ENCODE measurements at regions not wholly inside any gene's neighbourhood (a gene's known extent, or its start where the extent isn't known, plus 50 kb on each side); places are given as distances from the start of the nearest gene placed in this dataset.

DNA sequence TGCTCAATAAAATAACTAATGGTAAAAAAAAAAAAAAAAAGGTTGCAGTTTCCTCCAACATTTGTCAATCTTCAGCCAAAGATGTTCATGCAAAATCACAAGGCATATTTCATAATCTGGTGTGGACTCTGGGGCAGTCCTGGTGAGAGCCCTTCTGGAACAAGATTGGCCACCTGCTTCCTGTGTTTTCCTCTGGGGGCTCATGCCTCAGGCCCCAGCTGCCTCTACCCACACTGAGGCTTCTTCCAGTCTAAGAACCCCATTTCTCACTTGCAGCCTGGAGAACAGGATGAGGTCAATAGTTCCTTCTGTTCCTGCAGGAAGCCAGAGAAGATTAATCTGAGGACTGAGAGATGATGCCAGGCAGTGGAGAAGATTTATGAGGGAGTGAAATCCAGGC is 492.6 kb upstream of the BRINP1 start:
- H3K4me3 ChIP-seq (ENCODE audit: low read depth, low read length), result no peak overlapping the region
- TF ChIP-seq, protein P1, sequence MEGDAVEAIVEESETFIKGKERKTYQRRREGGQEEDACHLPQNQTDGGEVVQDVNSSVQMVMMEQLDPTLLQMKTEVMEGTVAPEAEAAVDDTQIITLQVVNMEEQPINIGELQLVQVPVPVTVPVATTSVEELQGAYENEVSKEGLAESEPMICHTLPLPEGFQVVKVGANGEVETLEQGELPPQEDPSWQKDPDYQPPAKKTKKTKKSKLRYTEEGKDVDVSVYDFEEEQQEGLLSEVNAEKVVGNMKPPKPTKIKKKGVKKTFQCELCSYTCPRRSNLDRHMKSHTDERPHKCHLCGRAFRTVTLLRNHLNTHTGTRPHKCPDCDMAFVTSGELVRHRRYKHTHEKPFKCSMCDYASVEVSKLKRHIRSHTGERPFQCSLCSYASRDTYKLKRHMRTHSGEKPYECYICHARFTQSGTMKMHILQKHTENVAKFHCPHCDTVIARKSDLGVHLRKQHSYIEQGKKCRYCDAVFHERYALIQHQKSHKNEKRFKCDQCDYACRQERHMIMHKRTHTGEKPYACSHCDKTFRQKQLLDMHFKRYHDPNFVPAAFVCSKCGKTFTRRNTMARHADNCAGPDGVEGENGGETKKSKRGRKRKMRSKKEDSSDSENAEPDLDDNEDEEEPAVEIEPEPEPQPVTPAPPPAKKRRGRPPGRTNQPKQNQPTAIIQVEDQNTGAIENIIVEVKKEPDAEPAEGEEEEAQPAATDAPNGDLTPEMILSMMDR (IDR thresholded peaks at IDR 0.05; ENCODE audit: insufficient read depth, low read depth, low read length, missing control alignments), result no peak
- no peak for DNase-seq (ENCODE audit: low read depth)

DNA sequence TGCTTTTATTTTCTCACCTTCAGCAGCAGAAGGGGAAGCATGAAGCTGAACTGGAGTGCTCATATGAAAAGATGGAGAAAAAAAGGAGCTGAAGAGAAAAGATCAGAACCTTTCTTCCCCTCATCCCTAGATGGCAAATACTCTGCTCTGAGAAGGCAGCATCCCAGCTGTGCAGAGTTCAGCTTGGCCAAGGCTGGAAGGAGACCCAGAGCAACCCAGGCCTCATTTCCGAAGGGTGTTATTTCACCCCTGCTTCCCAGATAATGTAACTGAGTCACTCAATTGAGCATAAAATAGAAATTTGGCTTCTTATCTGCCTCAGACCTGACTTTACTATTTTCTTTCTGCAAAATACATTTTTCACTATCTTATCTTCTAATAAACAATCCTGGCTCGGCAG is 489.9 kb upstream of the BRINP1 start:
- no peak for DNase-seq (ENCODE audit: low read depth)
- TF ChIP-seq, protein P1 (IDR thresholded peaks at IDR 0.05; ENCODE audit: insufficient read depth, low read depth, low read length, missing control alignments), result no peak
- no peak overlapping the region for H3K4me3 ChIP-seq (ENCODE audit: low read depth, low read length)

DNA sequence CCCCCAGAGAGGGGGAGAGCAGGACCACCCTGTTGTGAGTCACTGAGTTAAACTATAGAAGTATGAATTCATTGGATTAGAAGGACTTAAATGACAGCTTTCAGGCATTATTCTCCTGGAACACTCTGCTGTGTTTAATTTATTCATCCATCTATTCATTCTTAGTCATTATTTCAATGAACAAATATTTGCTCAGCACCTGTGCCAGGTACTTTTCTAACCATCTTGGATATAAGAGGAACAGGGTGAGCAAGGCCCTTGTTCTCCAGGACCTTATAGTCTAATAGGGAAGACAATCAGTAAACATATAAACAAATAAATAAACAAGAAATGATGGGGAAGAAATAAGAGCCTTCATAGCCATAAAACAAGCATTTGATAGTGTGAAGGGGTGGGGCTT is 483.9 kb upstream of the BRINP1 start:
- TF ChIP-seq, protein P1 (IDR thresholded peaks at IDR 0.05; ENCODE audit: insufficient read depth, low read depth, low read length, missing control alignments), result no peak
- H3K4me3 ChIP-seq (ENCODE audit: low read depth, low read length), result no peak overlapping the region
- no peak for DNase-seq (ENCODE audit: low read depth)

DNA sequence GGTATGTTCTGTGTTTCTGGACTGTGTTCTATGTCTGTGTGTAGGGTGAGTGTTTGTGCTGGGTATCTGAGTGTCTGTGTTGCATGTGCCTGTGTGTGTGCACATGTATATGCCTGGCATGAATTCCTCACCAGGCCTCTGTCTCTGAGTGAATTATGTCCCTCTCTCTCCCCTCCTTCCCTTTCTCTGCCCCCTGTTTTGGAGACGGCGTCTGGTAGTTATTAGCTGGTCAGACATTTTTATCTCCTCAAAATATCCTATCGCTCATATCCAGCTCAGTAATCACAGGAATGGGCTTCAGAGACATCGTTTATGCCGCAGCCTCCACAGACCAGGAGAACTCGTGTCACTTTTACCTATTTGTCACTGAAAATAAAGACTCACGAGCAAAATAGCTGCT is 483.2 kb upstream of the BRINP1 start:
- no peak overlapping the region for H3K4me3 ChIP-seq (ENCODE audit: low read depth, low read length)
- TF ChIP-seq, protein P1 (IDR thresholded peaks at IDR 0.05; ENCODE audit: insufficient read depth, low read depth, low read length, missing control alignments), result no peak
- no peak for DNase-seq (ENCODE audit: low read depth)

DNA sequence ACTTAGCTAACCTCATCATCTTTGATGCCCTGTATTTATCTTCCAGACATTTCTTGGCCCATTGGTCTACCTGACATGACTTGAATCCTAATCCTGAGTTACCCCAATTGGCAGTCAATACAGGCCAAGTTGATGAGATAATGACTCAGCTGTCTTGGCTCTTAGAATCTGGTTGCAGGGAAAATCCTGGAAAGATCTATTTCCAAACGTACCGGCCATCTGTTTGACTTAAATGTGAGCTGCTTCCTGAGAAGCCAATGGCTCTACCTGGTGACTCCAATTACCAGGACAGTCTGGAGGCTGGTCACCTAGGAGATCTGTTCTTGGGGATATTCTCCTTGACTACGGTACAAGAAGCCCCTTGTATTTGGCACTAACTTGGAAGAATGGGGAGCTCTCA is 475.2 kb upstream of the BRINP1 start:
- TF ChIP-seq, protein P1 (IDR thresholded peaks at IDR 0.05; ENCODE audit: insufficient read depth, low read depth, low read length, missing control alignments), result no peak
- DNase-seq (ENCODE audit: low read depth), result no peak
- H3K4me3 ChIP-seq (ENCODE audit: low read depth, low read length), result no peak overlapping the region

DNA sequence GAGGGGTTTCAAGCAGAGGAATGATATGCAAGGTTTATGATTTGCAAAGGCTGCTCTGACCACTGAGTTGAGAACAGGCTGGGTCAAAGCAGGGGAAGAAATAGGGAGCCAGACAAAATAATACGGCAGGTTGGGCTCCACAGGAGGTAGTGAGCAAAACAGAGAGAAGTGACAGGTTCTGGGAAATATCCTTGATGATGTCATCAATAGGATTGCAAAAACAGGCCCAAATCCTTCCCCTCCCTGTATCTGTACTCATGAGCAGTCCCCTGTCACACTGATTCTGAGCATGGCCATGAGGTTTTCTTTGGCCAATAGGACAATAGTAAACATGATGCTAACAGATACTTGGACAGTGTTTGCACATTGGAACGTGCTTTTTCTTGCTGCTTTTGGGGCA is 471.8 kb upstream of the BRINP1 start:
- TF ChIP-seq, protein P1 (IDR thresholded peaks at IDR 0.05; ENCODE audit: insufficient read depth, low read depth, low read length, missing control alignments), result no peak
- no peak overlapping the region for H3K4me3 ChIP-seq (ENCODE audit: low read depth, low read length)
- DNase-seq (ENCODE audit: low read depth), result no peak

DNA sequence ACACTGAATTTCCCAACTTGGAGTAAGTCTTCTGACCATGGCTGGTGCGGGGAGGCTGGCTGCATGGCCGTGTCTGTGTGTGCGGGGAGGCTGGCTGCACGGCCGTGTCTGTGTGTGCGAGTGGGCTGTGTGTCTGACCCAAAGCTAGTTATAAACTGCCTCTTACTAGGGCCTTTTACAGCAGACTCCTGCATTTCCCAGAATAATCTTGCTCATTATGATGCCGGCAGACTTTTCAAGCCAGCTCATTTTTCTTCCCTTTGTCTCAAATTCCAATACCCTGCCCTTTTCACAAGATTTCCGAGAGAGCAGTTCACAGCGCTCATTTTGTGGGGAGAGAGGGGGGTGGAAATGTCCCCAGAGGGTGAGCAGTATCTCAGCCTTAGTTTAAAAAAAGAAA is 470.7 kb upstream of the BRINP1 start:
- H3K4me3 ChIP-seq (ENCODE audit: low read depth, low read length), result no peak overlapping the region
- TF ChIP-seq, protein P1 (IDR thresholded peaks at IDR 0.05; ENCODE audit: insufficient read depth, low read depth, low read length, missing control alignments), result no peak
- no peak for DNase-seq (ENCODE audit: low read depth)
